Neural cell (in vitro differentiated cells): ENCODE measurements at regions not wholly inside any gene's neighbourhood (a gene's known extent, or its start where the extent isn't known, plus 50 kb on each side); places are given as distances from the start of the nearest gene placed in this dataset.

Experiments used
- H2AFZ ChIP-seq: fragments of 200-600, 300-800 bp; sonication (generic), shearing (Covaris generic); 2 replicates; pipeline ENCODE4 v1.6.0; 2014; ENCODE audit warnings: low read depth, mild to moderate bottlenecking, antibody characterized with exemption, low read length, moderate library complexity
- H3F3A ChIP-seq: fragments of 200-600 bp; shearing (Covaris generic); 2 replicates; pipeline ENCODE4 v1.6.1; 2016; ENCODE audit warnings: mild to moderate bottlenecking, moderate library complexity, mixed read lengths, antibody characterized with exemption, low read length; ENCODE audit not compliant: insufficient read depth, poor library complexity, severe bottlenecking
- H3K27ac ChIP-seq: fragments of 200-600, 300-800 bp; sonication (generic), shearing (Covaris generic); 2 replicates; pipeline ENCODE4 v1.5.1; 2014; ENCODE audit warnings: mild to moderate bottlenecking, low read length, moderate library complexity
- H3K27me3 ChIP-seq: fragments of 300-800, 200-600 bp; sonication (generic), shearing (Covaris generic); 2 replicates; pipeline ENCODE4 v1.6.0; 2014; ENCODE audit warnings: mild to moderate bottlenecking, low read depth, low read length, moderate library complexity; ENCODE audit not compliant: insufficient read depth
- H3K36me3 ChIP-seq: fragments of 300-800, 200-600 bp; sonication (generic), shearing (Covaris generic); 2 replicates; pipeline ENCODE4 v1.5.1; 2014; ENCODE audit warnings: mild to moderate bottlenecking, antibody characterized with exemption, low read length, moderate library complexity; ENCODE audit not compliant: insufficient read depth
- H3K4me2 ChIP-seq: fragments of 300-800, 200-600 bp; sonication (generic), shearing (Covaris generic); 2 replicates; pipeline ENCODE4 v1.6.0; 2014; ENCODE audit warnings: mild to moderate bottlenecking, low read length
- H3K4me3 ChIP-seq: fragments of 300-800, 200-600 bp; sonication (generic), shearing (Covaris generic); 2 replicates; pipeline ENCODE4 v1.5.1; 2014; ENCODE audit warnings: mild to moderate bottlenecking, low read length, moderate library complexity
- H3K79me2 ChIP-seq: fragments of 200-600 bp; shearing (Covaris generic); replicated peaks from 2 replicates; pipeline ENCODE4 v1.6.0; 2014; ENCODE audit warnings: mild to moderate bottlenecking, low read length, moderate library complexity; ENCODE audit not compliant: insufficient read depth
- H3K9ac ChIP-seq: fragments of 300-800, 200-600 bp; sonication (generic), shearing (Covaris generic); 2 replicates; pipeline ENCODE4 v1.6.1; 2016; ENCODE audit warnings: mild to moderate bottlenecking, low read length, mixed read lengths
- H3K9me2 ChIP-seq: fragments of 200-600 bp; shearing (Covaris generic); 2 replicates; pipeline ENCODE4 v1.6.1; 2016; ENCODE audit warnings: mild to moderate bottlenecking, low read length, mixed read lengths; ENCODE audit not compliant: insufficient read depth
- H3K9me3 ChIP-seq: fragments of 200-600, 300-800 bp; sonication (generic), shearing (Covaris generic); 2 replicates; pipeline ENCODE4 v1.6.1; 2016; ENCODE audit warnings: mild to moderate bottlenecking, mixed run types, low read length, moderate library complexity, mixed read lengths
- H4K20me1 ChIP-seq: fragments of 200-600 bp; shearing (Covaris generic); 2 replicates; pipeline ENCODE4 v1.6.1; 2016; ENCODE audit warnings: mild to moderate bottlenecking, mixed run types; ENCODE audit not compliant: insufficient read depth
- CTCF ChIP-seq: fragments of 450-650 bp; IDR thresholded peaks from 2 replicates; pipeline ENCODE4 v1.5.1; 2014; ENCODE audit warnings: antibody characterized with exemption, mild to moderate bottlenecking, moderate library complexity; ENCODE audit not compliant: poor library complexity, severe bottlenecking
- EP300 ChIP-seq: fragments of 450-650 bp; conservative IDR thresholded peaks from 2 replicates; pipeline ENCODE4 v1.6.1; 2014; ENCODE audit warnings: antibody characterized with exemption, mild to moderate bottlenecking, moderate library complexity; ENCODE audit not compliant: poor library complexity, severe bottlenecking
- EZH2 ChIP-seq: fragments of 200-600, 300-800 bp; shearing (Covaris generic), sonication (generic); IDR thresholded peaks from 2 replicates; pipeline ENCODE4 v1.6.1; 2014; ENCODE audit warnings: antibody characterized with exemption, low read length, borderline replicate concordance, mild to moderate bottlenecking; ENCODE audit not compliant: insufficient read depth, poor library complexity, severe bottlenecking
- MXI1 ChIP-seq: fragments of 450-650 bp; conservative IDR thresholded peaks from 2 replicates; pipeline ENCODE4 v1.6.1; 2014; ENCODE audit warnings: antibody characterized with exemption, mild to moderate bottlenecking; ENCODE audit not compliant: poor library complexity, severe bottlenecking
- POLR2AphosphoS5 ChIP-seq: IDR thresholded peaks from 2 replicates; pipeline ENCODE4 v1.6.1; 2012
- RAD21 ChIP-seq: fragments of 450-650 bp; conservative IDR thresholded peaks from 2 replicates; pipeline ENCODE4 v1.6.1; 2014; ENCODE audit warnings: antibody characterized with exemption, mild to moderate bottlenecking, moderate library complexity
- SMC3 ChIP-seq: fragments of 450-650 bp; conservative IDR thresholded peaks from 2 replicates; pipeline ENCODE4 v1.6.1; 2014; ENCODE audit warnings: antibody characterized with exemption, mild to moderate bottlenecking, moderate library complexity; ENCODE audit not compliant: poor library complexity
- TAF1 ChIP-seq: IDR thresholded peaks from 2 replicates; pipeline ENCODE4 v1.6.1; 2012; ENCODE audit warnings: low read depth
- TF ChIP-seq, protein P1 (sequence below): IDR thresholded peaks from 2 replicates; pipeline ENCODE4 v1.6.1; 2012; ENCODE audit warnings: borderline replicate concordance

- TF ChIP-seq EZH2 = no peak
Measured at GRCh38 chr16:73378471-73378870, 330.5 kb upstream of the ZFHX3 start (continued).

DNA sequence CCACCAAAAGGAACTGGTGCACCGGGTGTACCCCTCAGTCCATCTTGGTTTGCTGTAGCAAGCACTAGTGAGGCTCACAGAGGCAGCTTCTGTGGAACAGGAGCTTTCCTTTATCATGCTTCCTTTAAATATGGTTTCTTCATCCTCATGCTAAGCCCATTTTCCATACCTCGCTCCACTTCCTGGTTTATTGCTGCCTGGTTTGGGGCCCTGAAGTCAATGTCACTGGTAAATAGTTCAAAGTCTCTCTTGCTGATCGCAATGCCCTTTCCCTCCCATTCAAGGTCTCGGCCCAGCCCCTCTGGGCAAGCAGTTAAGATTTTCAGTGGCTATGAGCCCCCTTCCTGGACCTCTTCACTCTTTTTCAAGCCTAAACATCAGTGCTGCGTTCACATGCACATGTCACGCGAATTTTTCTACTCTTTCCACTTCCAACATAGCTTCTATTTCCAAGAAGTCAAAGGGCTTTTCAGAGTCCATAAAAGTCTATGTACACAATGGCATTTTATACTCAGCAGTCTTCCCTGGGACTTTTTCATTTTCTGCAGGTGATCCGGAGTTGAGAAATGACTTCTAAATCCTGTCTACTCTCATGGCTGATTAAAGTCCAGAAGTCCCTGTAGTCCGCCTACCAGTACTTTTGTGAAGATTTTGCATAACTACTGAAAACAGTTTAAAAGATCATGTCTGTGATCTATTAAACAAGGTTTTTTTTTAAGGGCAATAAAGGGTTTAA, 323.8 kb upstream of the ZFHX3 start:
- no peaks in the 10 kb centered on the region for H3K9me2 ChIP-seq
- no peak overlapping the region for H3K9ac ChIP-seq
- no peaks in the 10 kb centered on the region for H3K79me2 ChIP-seq
- no peaks in the 10 kb centered on the region for H3F3A ChIP-seq
- TF ChIP-seq SMC3 = no peak
- TF ChIP-seq MXI1 = no peak
- no peak for TF ChIP-seq TAF1
- TF ChIP-seq RAD21 = no peak
- no peak for TF ChIP-seq POLR2AphosphoS5
- TF ChIP-seq, protein P1, sequence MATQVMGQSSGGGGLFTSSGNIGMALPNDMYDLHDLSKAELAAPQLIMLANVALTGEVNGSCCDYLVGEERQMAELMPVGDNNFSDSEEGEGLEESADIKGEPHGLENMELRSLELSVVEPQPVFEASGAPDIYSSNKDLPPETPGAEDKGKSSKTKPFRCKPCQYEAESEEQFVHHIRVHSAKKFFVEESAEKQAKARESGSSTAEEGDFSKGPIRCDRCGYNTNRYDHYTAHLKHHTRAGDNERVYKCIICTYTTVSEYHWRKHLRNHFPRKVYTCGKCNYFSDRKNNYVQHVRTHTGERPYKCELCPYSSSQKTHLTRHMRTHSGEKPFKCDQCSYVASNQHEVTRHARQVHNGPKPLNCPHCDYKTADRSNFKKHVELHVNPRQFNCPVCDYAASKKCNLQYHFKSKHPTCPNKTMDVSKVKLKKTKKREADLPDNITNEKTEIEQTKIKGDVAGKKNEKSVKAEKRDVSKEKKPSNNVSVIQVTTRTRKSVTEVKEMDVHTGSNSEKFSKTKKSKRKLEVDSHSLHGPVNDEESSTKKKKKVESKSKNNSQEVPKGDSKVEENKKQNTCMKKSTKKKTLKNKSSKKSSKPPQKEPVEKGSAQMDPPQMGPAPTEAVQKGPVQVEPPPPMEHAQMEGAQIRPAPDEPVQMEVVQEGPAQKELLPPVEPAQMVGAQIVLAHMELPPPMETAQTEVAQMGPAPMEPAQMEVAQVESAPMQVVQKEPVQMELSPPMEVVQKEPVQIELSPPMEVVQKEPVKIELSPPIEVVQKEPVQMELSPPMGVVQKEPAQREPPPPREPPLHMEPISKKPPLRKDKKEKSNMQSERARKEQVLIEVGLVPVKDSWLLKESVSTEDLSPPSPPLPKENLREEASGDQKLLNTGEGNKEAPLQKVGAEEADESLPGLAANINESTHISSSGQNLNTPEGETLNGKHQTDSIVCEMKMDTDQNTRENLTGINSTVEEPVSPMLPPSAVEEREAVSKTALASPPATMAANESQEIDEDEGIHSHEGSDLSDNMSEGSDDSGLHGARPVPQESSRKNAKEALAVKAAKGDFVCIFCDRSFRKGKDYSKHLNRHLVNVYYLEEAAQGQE = no peak
- TF ChIP-seq CTCF = no peak
- no peak for TF ChIP-seq EZH2
- TF ChIP-seq EP300 = no peak
- no peak overlapping the region for H3K4me2 ChIP-seq
- H3K36me3 ChIP-seq = no peaks in the 10 kb centered on the region
- H2AFZ ChIP-seq = no peak overlapping the region
- H4K20me1 ChIP-seq = no peaks in the 10 kb centered on the region
- no peaks in the 10 kb centered on the region for H3K27me3 ChIP-seq
- H3K4me3 ChIP-seq = no peak overlapping the region
- H3K27ac ChIP-seq = no peak overlapping the region
- no peaks in the 10 kb centered on the region for H3K9me3 ChIP-seq

DNA sequence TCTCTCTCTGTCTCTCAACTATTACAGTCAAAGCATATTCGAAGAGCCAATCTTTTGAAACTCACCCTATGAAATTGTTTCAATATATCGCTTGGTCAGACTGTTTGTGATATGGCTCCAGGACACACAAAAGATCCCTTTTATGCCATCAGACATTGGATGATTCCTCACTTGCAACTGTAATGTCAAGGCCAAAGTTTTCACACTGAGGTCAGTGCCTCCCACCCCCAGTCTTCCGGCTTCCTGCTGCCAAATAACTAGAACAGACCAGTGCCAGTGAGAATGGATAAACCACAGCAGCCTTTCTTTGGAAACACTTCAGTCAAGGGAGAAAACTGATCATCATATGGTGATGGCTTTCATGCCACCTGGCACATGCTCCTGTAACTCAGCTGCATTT, 321.9 kb upstream of the ZFHX3 start:
- H3K27ac ChIP-seq = no peak overlapping the region
- no peaks in the 10 kb centered on the region for H3F3A ChIP-seq
- H4K20me1 ChIP-seq = no peaks in the 10 kb centered on the region
- TF ChIP-seq EP300 = no peak
- no peak for TF ChIP-seq CTCF
- TF ChIP-seq TAF1 = no peak
- no peak for TF ChIP-seq EZH2
- TF ChIP-seq SMC3 = no peak
- TF ChIP-seq RAD21 = no peak
- no peak for TF ChIP-seq MXI1
- TF ChIP-seq, protein P1 = no peak
- TF ChIP-seq POLR2AphosphoS5 = no peak
- no peaks in the 10 kb centered on the region for H3K9me2 ChIP-seq
- H3K27me3 ChIP-seq = no peaks in the 10 kb centered on the region
- no peaks in the 10 kb centered on the region for H3K36me3 ChIP-seq
- no peak overlapping the region for H3K4me2 ChIP-seq
- H3K4me3 ChIP-seq = no peak overlapping the region
- no peaks in the 10 kb centered on the region for H3K9me3 ChIP-seq
- H3K79me2 ChIP-seq = no peaks in the 10 kb centered on the region
- H3K9ac ChIP-seq = no peak overlapping the region
- H2AFZ ChIP-seq = no peak overlapping the region
